Liver (tissue), 8 donors: ENCODE measurements at regions not wholly inside any gene's neighbourhood (a gene's known extent, or its start where the extent isn't known, plus 50 kb on each side); places are given as distances from the start of the nearest gene placed in this dataset.
A peak's percentile ranks its signal among the peaks of the same experiment; 100 is the strongest.

Experiments
- DNase-seq: peaks from one replicate; pipeline ENCODE4 v3.0.0-alpha.2; 2017; ENCODE audit warnings: low spot score
- H3K27ac ChIP-seq, 2 donors: one replicate each; pipeline ENCODE4 v1.7.0; 2013; ENCODE audit warnings: inconsistent platforms in 2 of 2, low read length in 2 of 2, control low read depth in 1 of 2, low read depth in 1 of 2, mild to moderate bottlenecking in 1 of 2
- H3K27me3 ChIP-seq, 4 donors: one replicate each; pipeline versions ENCODE4 v1.6.1 to v1.7.0; 2013; ENCODE audit warnings: low read length in 3 of 4, inconsistent platforms in 1 of 4, mild to moderate bottlenecking in 1 of 4, moderate library complexity in 1 of 4; ENCODE audit not compliant: control insufficient read depth in 4 of 4, insufficient read depth in 4 of 4
- H3K36me3 ChIP-seq, 4 donors: one replicate each; pipeline versions ENCODE4 v1.6.1 to v1.7.0; 2013; ENCODE audit warnings: low read length in 3 of 4, mild to moderate bottlenecking in 3 of 4, low read depth in 1 of 4, moderate library complexity in 1 of 4; ENCODE audit not compliant: control insufficient read depth in 4 of 4, insufficient read depth in 3 of 4
- H3K4me1 ChIP-seq, 4 donors: one replicate each; pipeline versions ENCODE4 v1.6.1 to v1.7.0; 2013; ENCODE audit warnings: low read length in 3 of 4, mild to moderate bottlenecking in 3 of 4, moderate library complexity in 1 of 4; ENCODE audit not compliant: control insufficient read depth in 4 of 4, insufficient read depth in 4 of 4
- H3K4me3 ChIP-seq, 3 donors: one replicate each; pipeline versions ENCODE4 v1.6.1 to v1.7.0; 2013; ENCODE audit warnings: low read length in 3 of 3, control low read depth in 1 of 3, low read depth in 1 of 3, mild to moderate bottlenecking in 1 of 3
- H3K9ac ChIP-seq, 2 donors: one replicate each; pipeline ENCODE4 v1.7.0; 2013; ENCODE audit warnings: low read length in 2 of 2, mild to moderate bottlenecking in 2 of 2, moderate library complexity in 2 of 2, control low read depth in 1 of 2, low read depth in 1 of 2
- H3K9me3 ChIP-seq, 4 donors: one replicate each; pipeline versions ENCODE4 v1.6.1 to v1.7.0; 2013; ENCODE audit warnings: low read length in 3 of 4; ENCODE audit not compliant: control insufficient read depth in 4 of 4
- CTCF ChIP-seq: fragments of 150-350 bp; IDR thresholded peaks from 2 replicates; pipeline ENCODE4 v1.5.1; 2017; ENCODE audit warnings: improper control_type of control experiment, low read depth, low read length; ENCODE audit not compliant: missing input control
- EGR1 ChIP-seq, 2 donors: IDR thresholded peaks; 2 replicates each; pipeline ENCODE4 v1.6.1; 2016 to 2018; ENCODE audit warnings: antibody characterized with exemption in 2 of 2, low read depth in 2 of 2
- FOXA1 ChIP-seq: IDR thresholded peaks from 2 replicates; pipeline ENCODE4 v1.6.1; 2016; ENCODE audit warnings: antibody characterized with exemption
- FOXA2 ChIP-seq: IDR thresholded peaks from 2 replicates; pipeline ENCODE4 v1.6.1; 2016; ENCODE audit warnings: antibody characterized with exemption
- GABPA ChIP-seq, 2 donors: IDR thresholded peaks in 1 of 2; conservative IDR thresholded peaks in 1 of 2; 2 replicates each; pipeline ENCODE4 v1.6.1; 2016; ENCODE audit warnings: antibody characterized with exemption in 2 of 2, mild to moderate bottlenecking in 1 of 2, moderate library complexity in 1 of 2
- HNF4A ChIP-seq, 2 donors: conservative IDR thresholded peaks; 2 replicates each; pipeline ENCODE4 v1.6.1; 2016; ENCODE audit warnings: antibody characterized with exemption in 2 of 2, mild to moderate bottlenecking in 2 of 2
- HNF4G ChIP-seq: IDR thresholded peaks from 2 replicates; pipeline ENCODE4 v1.6.1; 2016; ENCODE audit warnings: antibody characterized with exemption
- JUND ChIP-seq, 2 donors: IDR thresholded peaks; 2 replicates each; pipeline ENCODE4 v1.6.1; 2016; ENCODE audit warnings: antibody characterized with exemption in 2 of 2
- NR2F2 ChIP-seq: IDR thresholded peaks from 2 replicates; pipeline ENCODE4 v1.6.1; 2016; ENCODE audit warnings: antibody characterized with exemption
- RAD21 ChIP-seq, 2 donors: IDR thresholded peaks; 2 replicates each; pipeline ENCODE4 v1.6.1; 2016; ENCODE audit warnings: antibody characterized with exemption in 2 of 2, mild to moderate bottlenecking in 2 of 2
- TAF1 ChIP-seq: conservative IDR thresholded peaks from 2 replicates; pipeline ENCODE4 v1.6.1; 2016; ENCODE audit warnings: antibody characterized with exemption, mild to moderate bottlenecking
- YY1 ChIP-seq: IDR thresholded peaks from 2 replicates; pipeline ENCODE4 v1.6.1; 2016; ENCODE audit warnings: antibody characterized with exemption, mild to moderate bottlenecking
- WGBS: extraction: QIAGEN DNeasy Blood & Tissue Kit; methylation state at CpG from one replicate; pipeline ENCODE4 v1.1.7; 2013; 5-methylcytosine and 5-hydroxymethylcytosine counted together
- TF ChIP-seq, protein P1 (sequence below): IDR thresholded peaks from 2 replicates; pipeline ENCODE4 v1.6.1; 2016; ENCODE audit warnings: antibody characterized with exemption
- TF ChIP-seq, protein P2 (sequence below): IDR thresholded peaks from 2 replicates; pipeline ENCODE4 v1.6.1; 2016; ENCODE audit warnings: antibody characterized with exemption
- TF ChIP-seq, protein P3 (sequence below): IDR thresholded peaks from 2 replicates; pipeline ENCODE4 v1.6.1; 2016; ENCODE audit warnings: antibody characterized with exemption
- TF ChIP-seq, protein P4 (sequence below): IDR thresholded peaks from 2 replicates; pipeline ENCODE4 v1.6.1; 2016; ENCODE audit warnings: antibody characterized with exemption, mild to moderate bottlenecking
- donor health status: healthy.
- donor health status: healthy.
- donor health status: healthy.
- donor health status: healthy.
- donor health status: healthy.

GRCh38 chr4:158410272-158410671, 111.4 kb upstream of the RXFP1 start:
- Histone ChIP-seq H3K27me3 (no peaks in the 10 kb centered on the region), H3K36me3 (no peaks in the 10 kb centered on the region), H3K4me1 (no peaks in the 10 kb centered on the region), H3K9me3 (peaks cover 0 to under 1% (median 0%) of the 10 kb centered on the region in 4 donors), H3K9ac (no peak overlapping the region), H3K27ac (no peak overlapping the region), H3K4me3 (no peak overlapping the region)
- DNase-seq, result no peak
- TF ChIP-seq, protein P1, sequence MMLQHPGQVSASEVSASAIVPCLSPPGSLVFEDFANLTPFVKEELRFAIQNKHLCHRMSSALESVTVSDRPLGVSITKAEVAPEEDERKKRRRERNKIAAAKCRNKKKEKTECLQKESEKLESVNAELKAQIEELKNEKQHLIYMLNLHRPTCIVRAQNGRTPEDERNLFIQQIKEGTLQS, result no peak
- TF ChIP-seq, protein P2, sequence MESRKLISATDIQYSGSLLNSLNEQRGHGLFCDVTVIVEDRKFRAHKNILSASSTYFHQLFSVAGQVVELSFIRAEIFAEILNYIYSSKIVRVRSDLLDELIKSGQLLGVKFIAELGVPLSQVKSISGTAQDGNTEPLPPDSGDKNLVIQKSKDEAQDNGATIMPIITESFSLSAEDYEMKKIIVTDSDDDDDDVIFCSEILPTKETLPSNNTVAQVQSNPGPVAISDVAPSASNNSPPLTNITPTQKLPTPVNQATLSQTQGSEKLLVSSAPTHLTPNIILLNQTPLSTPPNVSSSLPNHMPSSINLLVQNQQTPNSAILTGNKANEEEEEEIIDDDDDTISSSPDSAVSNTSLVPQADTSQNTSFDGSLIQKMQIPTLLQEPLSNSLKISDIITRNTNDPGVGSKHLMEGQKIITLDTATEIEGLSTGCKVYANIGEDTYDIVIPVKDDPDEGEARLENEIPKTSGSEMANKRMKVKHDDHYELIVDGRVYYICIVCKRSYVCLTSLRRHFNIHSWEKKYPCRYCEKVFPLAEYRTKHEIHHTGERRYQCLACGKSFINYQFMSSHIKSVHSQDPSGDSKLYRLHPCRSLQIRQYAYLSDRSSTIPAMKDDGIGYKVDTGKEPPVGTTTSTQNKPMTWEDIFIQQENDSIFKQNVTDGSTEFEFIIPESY, result no peak
- no peak for TF ChIP-seq YY1
- peak; percentile 30 to 38 for TF ChIP-seq RAD21 (IDR thresholded peaks at IDR 0.05)
- no peak for TF ChIP-seq EGR1 (IDR thresholded peaks at IDR 0.05; ENCODE audit: low read depth in 2 of 2)
- TF ChIP-seq, protein P3, sequence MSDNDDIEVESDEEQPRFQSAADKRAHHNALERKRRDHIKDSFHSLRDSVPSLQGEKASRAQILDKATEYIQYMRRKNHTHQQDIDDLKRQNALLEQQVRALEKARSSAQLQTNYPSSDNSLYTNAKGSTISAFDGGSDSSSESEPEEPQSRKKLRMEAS, result no peak
- TF ChIP-seq GABPA (IDR thresholded peaks at IDR 0.05 in 1 of 2, conservative IDR thresholded peaks at IDR 0.05 in 1 of 2), result no peak
- no peak for TF ChIP-seq FOXA1
- no peak for TF ChIP-seq FOXA2
- peak; percentile 4 for TF ChIP-seq CTCF
- TF ChIP-seq TAF1, result no peak
- TF ChIP-seq HNF4G, result no peak
- no peak for TF ChIP-seq JUND (IDR thresholded peaks at IDR 0.05)
- WGBS, result 70% methylated on average over 3 of the region's 3 CpGs

GRCh38 chr4:158411269-158411668, 110.4 kb upstream of the RXFP1 start:
- TF ChIP-seq TAF1 (no peak), FOXA2 (no peak), JUND (IDR thresholded peaks at IDR 0.05) (no peak), GABPA (IDR thresholded peaks at IDR 0.05 in 1 of 2, conservative IDR thresholded peaks at IDR 0.05 in 1 of 2) (no peak), RAD21 (IDR thresholded peaks at IDR 0.05) (no peak), HNF4A (conservative IDR thresholded peaks at IDR 0.05) (no peak), CTCF (no peak), EGR1 (IDR thresholded peaks at IDR 0.05; ENCODE audit: low read depth in 2 of 2) (no peak), NR2F2 (no peak)
- TF ChIP-seq, protein P2, result no peak
- TF ChIP-seq, protein P3, result no peak
- TF ChIP-seq, protein P4, sequence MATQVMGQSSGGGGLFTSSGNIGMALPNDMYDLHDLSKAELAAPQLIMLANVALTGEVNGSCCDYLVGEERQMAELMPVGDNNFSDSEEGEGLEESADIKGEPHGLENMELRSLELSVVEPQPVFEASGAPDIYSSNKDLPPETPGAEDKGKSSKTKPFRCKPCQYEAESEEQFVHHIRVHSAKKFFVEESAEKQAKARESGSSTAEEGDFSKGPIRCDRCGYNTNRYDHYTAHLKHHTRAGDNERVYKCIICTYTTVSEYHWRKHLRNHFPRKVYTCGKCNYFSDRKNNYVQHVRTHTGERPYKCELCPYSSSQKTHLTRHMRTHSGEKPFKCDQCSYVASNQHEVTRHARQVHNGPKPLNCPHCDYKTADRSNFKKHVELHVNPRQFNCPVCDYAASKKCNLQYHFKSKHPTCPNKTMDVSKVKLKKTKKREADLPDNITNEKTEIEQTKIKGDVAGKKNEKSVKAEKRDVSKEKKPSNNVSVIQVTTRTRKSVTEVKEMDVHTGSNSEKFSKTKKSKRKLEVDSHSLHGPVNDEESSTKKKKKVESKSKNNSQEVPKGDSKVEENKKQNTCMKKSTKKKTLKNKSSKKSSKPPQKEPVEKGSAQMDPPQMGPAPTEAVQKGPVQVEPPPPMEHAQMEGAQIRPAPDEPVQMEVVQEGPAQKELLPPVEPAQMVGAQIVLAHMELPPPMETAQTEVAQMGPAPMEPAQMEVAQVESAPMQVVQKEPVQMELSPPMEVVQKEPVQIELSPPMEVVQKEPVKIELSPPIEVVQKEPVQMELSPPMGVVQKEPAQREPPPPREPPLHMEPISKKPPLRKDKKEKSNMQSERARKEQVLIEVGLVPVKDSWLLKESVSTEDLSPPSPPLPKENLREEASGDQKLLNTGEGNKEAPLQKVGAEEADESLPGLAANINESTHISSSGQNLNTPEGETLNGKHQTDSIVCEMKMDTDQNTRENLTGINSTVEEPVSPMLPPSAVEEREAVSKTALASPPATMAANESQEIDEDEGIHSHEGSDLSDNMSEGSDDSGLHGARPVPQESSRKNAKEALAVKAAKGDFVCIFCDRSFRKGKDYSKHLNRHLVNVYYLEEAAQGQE, result no peak
- TF ChIP-seq, protein P1, result no peak
- 57% methylated on average over 2 of the region's 2 CpGs for WGBS

More at GRCh38 chr4:158411269-158411668, 110.4 kb upstream of the RXFP1 start:
- H3K36me3 ChIP-seq, result no peaks in the 10 kb centered on the region
- H3K4me1 ChIP-seq, result no peaks in the 10 kb centered on the region
- no peak for DNase-seq
- no peaks in the 10 kb centered on the region for H3K9me3 ChIP-seq
- no peaks in the 10 kb centered on the region for H3K27me3 ChIP-seq
- H3K27ac ChIP-seq, result no peak overlapping the region
- no peak overlapping the region for H3K9ac ChIP-seq
- no peak overlapping the region for H3K4me3 ChIP-seq
